ENCODE measurements at regions not wholly inside any gene's neighbourhood (a gene's known extent, or its start where the extent isn't known, plus 50 kb on each side); places are given as distances from the start of the nearest gene placed in this dataset.

- TF ChIP-seq USF2 (IDR thresholded peaks at IDR 0.05; ENCODE audit: low read length) (no peak), POLR2A (IDR thresholded peaks at IDR 0.05; ENCODE audit: control extremely low read depth in 1 of 2, low read depth in 2 of 2, low read length in 2 of 2) (no peak), CTCF (IDR thresholded peaks at IDR 0.05; ENCODE audit: control extremely low read depth in 1 of 3, insufficient read depth in 1 of 3, low read depth in 1 of 3, low read length in 3 of 3) (no peak), POLR2AphosphoS5 (IDR thresholded peaks at IDR 0.05; ENCODE audit: low read depth, low read length) (no peak), CREB1 (IDR thresholded peaks at IDR 0.05) (no peak), EGR1 (IDR thresholded peaks at IDR 0.05; ENCODE audit: borderline replicate concordance, low read depth, low read length) (no peak), CHD1 (IDR thresholded peaks at IDR 0.05; ENCODE audit: low read depth, low read length) (no peak), RAD21 (IDR thresholded peaks at IDR 0.05 in 1 of 2, conservative IDR thresholded peaks at IDR 0.05 in 1 of 2; ENCODE audit: low read depth in 2 of 2, low read length in 2 of 2) (no peak), PHF8 (conservative IDR thresholded peaks at IDR 0.05; ENCODE audit: low read depth, low read length) (no peak)
Measured at GRCh38 chr9:88077071-88077617, 61.1 kb downstream of the SPATA31C2 start.
